ENCODE measurements at regions not wholly inside any gene's neighbourhood (a gene's known extent, or its start where the extent isn't known, plus 50 kb on each side); places are given as distances from the start of the nearest gene placed in this dataset.
"Not testable (repeated sequence)": the region's sequence is repeated elsewhere in the genome, so short reads cannot be mapped to it uniquely, and the experiment has no call there.

DNA sequence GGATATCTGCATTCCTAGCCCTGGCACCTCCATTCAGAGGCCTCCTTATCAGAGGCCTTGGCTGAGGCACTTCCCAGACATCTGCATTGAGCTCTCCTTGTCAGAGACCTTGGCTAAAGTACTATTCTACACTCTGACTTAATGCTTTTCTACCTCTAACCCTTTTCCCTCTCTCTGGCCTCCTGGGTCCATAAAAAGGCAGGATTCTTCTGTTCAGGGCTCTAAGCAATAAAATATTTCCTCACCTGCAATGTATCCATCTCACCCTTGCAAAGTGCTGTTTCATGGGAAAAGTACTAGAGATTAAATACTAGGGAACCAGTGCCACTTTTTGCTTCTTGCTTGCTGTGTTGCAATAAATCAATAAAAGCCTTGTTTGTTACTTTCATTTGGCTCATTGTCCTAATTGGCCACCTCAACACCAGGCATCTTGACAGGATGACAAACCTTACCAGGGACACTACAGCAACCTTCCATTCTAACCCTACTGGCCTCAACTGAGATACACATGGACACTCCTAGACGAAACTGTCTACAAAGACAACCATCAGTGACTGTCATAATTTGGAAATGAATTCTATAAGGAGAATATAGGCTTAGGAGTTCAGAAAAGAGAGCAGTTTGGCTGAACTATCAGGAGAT, 106.5 kb upstream of the SETMAR start:
- TF ChIP-seq, protein P1, sequence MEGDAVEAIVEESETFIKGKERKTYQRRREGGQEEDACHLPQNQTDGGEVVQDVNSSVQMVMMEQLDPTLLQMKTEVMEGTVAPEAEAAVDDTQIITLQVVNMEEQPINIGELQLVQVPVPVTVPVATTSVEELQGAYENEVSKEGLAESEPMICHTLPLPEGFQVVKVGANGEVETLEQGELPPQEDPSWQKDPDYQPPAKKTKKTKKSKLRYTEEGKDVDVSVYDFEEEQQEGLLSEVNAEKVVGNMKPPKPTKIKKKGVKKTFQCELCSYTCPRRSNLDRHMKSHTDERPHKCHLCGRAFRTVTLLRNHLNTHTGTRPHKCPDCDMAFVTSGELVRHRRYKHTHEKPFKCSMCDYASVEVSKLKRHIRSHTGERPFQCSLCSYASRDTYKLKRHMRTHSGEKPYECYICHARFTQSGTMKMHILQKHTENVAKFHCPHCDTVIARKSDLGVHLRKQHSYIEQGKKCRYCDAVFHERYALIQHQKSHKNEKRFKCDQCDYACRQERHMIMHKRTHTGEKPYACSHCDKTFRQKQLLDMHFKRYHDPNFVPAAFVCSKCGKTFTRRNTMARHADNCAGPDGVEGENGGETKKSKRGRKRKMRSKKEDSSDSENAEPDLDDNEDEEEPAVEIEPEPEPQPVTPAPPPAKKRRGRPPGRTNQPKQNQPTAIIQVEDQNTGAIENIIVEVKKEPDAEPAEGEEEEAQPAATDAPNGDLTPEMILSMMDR (IDR thresholded peaks at IDR 0.05; ENCODE audit: poor library complexity, severe bottlenecking): no peak
- no peak for ATAC-seq (ENCODE audit: low read depth)
- Histone ChIP-seq H3K27me3 (ENCODE audit: insufficient read depth, poor library complexity, severe bottlenecking) (no peaks in the 10 kb centered on the region), H3K4me1 (ENCODE audit: insufficient read depth, poor library complexity, severe bottlenecking) (no peaks in the 10 kb centered on the region), H3K36me3 (ENCODE audit: low read depth) (no peaks in the 10 kb centered on the region), H3K27ac (ENCODE audit: poor library complexity, severe bottlenecking) (no peak overlapping the region), H3K4me3 (ENCODE audit: severe bottlenecking) (no peak overlapping the region), H3K9me3 (ENCODE audit: severe bottlenecking) (peaks cover 5% of the 10 kb centered on the region)
- DNase-seq (ENCODE audit: low spot score): no peak

DNA sequence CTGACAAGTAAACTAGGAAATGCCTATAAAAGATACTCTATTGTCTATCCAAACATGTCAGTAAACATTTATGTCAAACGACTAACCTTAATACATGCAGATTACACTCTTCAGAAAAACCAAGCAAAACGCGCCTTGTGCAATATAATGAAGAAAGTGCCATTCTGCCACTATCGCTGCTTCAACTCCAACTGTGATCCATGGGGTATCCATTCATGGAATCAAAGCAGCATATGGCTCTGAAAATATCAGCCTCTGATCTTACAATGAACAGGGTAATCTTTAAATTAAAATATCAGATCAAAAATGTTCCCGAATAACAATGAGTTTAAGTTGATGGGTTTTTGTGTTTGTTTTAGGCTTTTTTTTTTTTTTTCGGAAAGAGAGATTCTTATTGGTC, 105.5 kb upstream of the SETMAR start:
- H3K27me3 ChIP-seq (ENCODE audit: insufficient read depth, poor library complexity, severe bottlenecking): no peaks in the 10 kb centered on the region
- ATAC-seq (ENCODE audit: low read depth) (no peak), DNase-seq (ENCODE audit: low spot score) (no peak)
- H3K36me3 ChIP-seq (ENCODE audit: low read depth): no peaks in the 10 kb centered on the region
- no peak overlapping the region for H3K27ac ChIP-seq (ENCODE audit: poor library complexity, severe bottlenecking)
- peaks cover 5% of the 10 kb centered on the region for H3K9me3 ChIP-seq (ENCODE audit: severe bottlenecking)
- no peak overlapping the region for H3K4me3 ChIP-seq (ENCODE audit: severe bottlenecking)
- TF ChIP-seq, protein P1 (IDR thresholded peaks at IDR 0.05; ENCODE audit: poor library complexity, severe bottlenecking): no peak
- no peaks in the 10 kb centered on the region for H3K4me1 ChIP-seq (ENCODE audit: insufficient read depth, poor library complexity, severe bottlenecking)

DNA sequence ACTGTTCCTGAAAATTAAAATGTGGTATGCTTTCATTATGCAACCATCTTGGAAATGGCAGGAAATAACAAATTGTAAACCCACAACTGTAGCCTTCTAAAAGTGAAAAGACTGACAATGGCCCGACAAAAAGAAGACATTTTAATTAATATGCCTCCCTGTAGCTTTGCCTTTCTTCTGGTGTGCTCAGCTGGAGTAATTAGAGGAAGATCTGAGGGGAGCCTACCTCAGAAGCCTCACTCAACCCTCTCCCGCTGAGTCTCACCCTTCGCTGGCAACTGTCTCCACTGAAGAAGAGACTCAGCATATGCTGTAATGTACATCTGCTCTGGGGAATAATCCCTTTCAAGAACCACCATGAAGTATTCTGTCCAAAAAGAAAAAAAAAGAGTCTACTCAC, 104.7 kb upstream of the SETMAR start:
- no peak for DNase-seq (ENCODE audit: low spot score)
- H3K4me3 ChIP-seq (ENCODE audit: severe bottlenecking): no peak overlapping the region
- no peak overlapping the region for H3K27ac ChIP-seq (ENCODE audit: poor library complexity, severe bottlenecking)
- H3K9me3 ChIP-seq (ENCODE audit: severe bottlenecking): peaks cover 5% of the 10 kb centered on the region
- H3K4me1 ChIP-seq (ENCODE audit: insufficient read depth, poor library complexity, severe bottlenecking): no peaks in the 10 kb centered on the region
- ATAC-seq (ENCODE audit: low read depth): no peak
- no peaks in the 10 kb centered on the region for H3K27me3 ChIP-seq (ENCODE audit: insufficient read depth, poor library complexity, severe bottlenecking)
- TF ChIP-seq, protein P1 (IDR thresholded peaks at IDR 0.05; ENCODE audit: poor library complexity, severe bottlenecking): no peak
- H3K36me3 ChIP-seq (ENCODE audit: low read depth): no peaks in the 10 kb centered on the region

DNA sequence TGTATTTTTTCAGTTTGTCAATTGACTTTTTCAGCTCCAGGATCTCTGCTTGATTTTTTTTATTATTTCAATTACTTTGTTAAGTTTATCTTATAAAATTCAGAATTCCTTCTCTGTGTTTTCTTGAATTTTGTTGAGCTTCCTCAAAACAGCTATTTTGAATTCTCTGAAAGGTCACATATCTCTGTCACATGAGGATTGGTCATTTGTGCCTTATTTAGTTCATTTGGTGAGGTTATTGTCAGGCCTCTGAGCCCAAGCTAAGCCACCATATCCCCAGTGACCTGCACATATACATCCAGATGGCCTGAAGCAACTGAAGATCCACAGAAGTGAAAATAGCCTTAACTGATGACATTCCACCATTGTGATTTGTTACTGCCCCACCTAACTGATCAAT, 98.4 kb upstream of the SETMAR start:
- not testable (repeated sequence) for ATAC-seq (ENCODE audit: low read depth)

DNA sequence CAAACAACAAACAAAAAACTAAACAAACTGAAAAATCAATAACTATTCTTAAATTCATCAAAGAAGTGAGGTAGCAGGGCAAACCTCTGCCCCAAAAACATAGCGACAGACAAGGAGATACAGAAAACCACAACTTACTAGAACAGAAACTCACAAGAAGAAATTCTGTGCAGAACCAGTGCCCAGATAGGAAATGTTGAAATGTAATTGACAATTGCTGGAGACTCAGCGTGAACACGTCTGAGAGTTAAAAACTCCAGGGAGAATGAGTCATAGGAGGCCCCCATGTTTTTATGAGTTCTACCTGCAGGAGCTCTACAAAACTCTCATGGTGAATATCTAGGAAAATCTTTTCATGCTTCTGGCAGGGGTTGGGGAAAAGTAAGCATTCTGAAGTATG, 95.5 kb upstream of the SETMAR start:
- no peak for ATAC-seq (ENCODE audit: low read depth)
- TF ChIP-seq, protein P1 (IDR thresholded peaks at IDR 0.05; ENCODE audit: poor library complexity, severe bottlenecking): no peak
- no peaks in the 10 kb centered on the region for H3K27me3 ChIP-seq (ENCODE audit: insufficient read depth, poor library complexity, severe bottlenecking)
- no peak for DNase-seq (ENCODE audit: low spot score)
- H3K9me3 ChIP-seq (ENCODE audit: severe bottlenecking): no peaks in the 10 kb centered on the region
- H3K4me3 ChIP-seq (ENCODE audit: severe bottlenecking): no peak overlapping the region
- no peak overlapping the region for H3K27ac ChIP-seq (ENCODE audit: poor library complexity, severe bottlenecking)
- H3K36me3 ChIP-seq (ENCODE audit: low read depth): no peaks in the 10 kb centered on the region
- H3K4me1 ChIP-seq (ENCODE audit: insufficient read depth, poor library complexity, severe bottlenecking): no peaks in the 10 kb centered on the region

More for the DNA sequence above, 98.4 kb upstream of the SETMAR start:
- not testable (repeated sequence) for DNase-seq (ENCODE audit: low spot score); H3K4me1 ChIP-seq (ENCODE audit: insufficient read depth, poor library complexity, severe bottlenecking); H3K27ac ChIP-seq (ENCODE audit: poor library complexity, severe bottlenecking); H3K9me3 ChIP-seq (ENCODE audit: severe bottlenecking); H3K4me3 ChIP-seq (ENCODE audit: severe bottlenecking); H3K36me3 ChIP-seq (ENCODE audit: low read depth); H3K27me3 ChIP-seq (ENCODE audit: insufficient read depth, poor library complexity, severe bottlenecking)

Measured in RWPE2 (cell line).